Keratinocyte (primary cell): ENCODE measurements at regions not wholly inside any gene's neighbourhood (a gene's known extent, or its start where the extent isn't known, plus 50 kb on each side); places are given as distances from the start of the nearest gene placed in this dataset.

ENCODE experiments used
- DNase-seq: peaks from one replicate; pipeline ENCODE4 v3.0.0-alpha.2; 2011; ENCODE audit warnings: low read depth, missing footprints, low spot score
- FAIRE-seq: peaks from 2 replicates; lab custom pipeline; 2011; peaks lifted over from hg19 to GRCh38; lab: Jason Lieb, UNC
- H2AFZ ChIP-seq: 2 replicates; pipeline ENCODE4 v1.6.0; 2012; ENCODE audit warnings: low read length, control low read depth, inconsistent platforms; ENCODE audit not compliant: control insufficient read depth
- H3K27ac ChIP-seq: 2 replicates; pipeline ENCODE4 v1.5.1; 2011; ENCODE audit warnings: low read length; ENCODE audit not compliant: control insufficient read depth, insufficient read depth
- H3K27me3 ChIP-seq: 3 replicates; pipeline ENCODE4 v1.6.0; 2011; ENCODE audit warnings: low read length; ENCODE audit not compliant: control insufficient read depth, insufficient read depth; ENCODE audit errors: extremely low read depth
- H3K36me3 ChIP-seq, 2 experiments: 2 replicates in 1 of 2; 3 replicates in 1 of 2; pipeline ENCODE4 v1.5.1; 2011; ENCODE audit warnings: low read length in 2 of 2, mild to moderate bottlenecking in 1 of 2; ENCODE audit not compliant: control insufficient read depth in 2 of 2, insufficient read depth in 2 of 2; ENCODE audit errors: extremely low read depth in 1 of 2
- H3K4me1 ChIP-seq: 3 replicates; pipeline ENCODE4 v1.5.1; 2011; ENCODE audit warnings: low read length; ENCODE audit not compliant: control insufficient read depth, insufficient read depth; ENCODE audit errors: extremely low read depth
- H3K4me2 ChIP-seq: 3 replicates; pipeline ENCODE4 v1.6.0; 2011; ENCODE audit warnings: low read depth, low read length; ENCODE audit not compliant: control insufficient read depth, insufficient read depth; ENCODE audit errors: extremely low read depth
- H3K4me3 ChIP-seq, 3 experiments: fragments of 200-600 bp in 1 of 3; sonication (generic) in 1 of 3; 2 replicates in 2 of 3; 3 replicates in 1 of 3; pipeline ENCODE4 v1.5.1; 2011 to 2016; ENCODE audit warnings: low read length in 3 of 3, mild to moderate bottlenecking in 3 of 3, control low read depth in 2 of 3, inconsistent platforms in 1 of 3, low read depth in 1 of 3, mixed read lengths in 1 of 3, mixed run types in 1 of 3, moderate library complexity in 1 of 3; ENCODE audit not compliant: control insufficient read depth in 2 of 3, insufficient read depth in 2 of 3; ENCODE audit errors: extremely low read depth in 1 of 3
- H3K79me2 ChIP-seq: 2 replicates; pipeline ENCODE4 v1.6.0; 2012; ENCODE audit warnings: low read length; ENCODE audit not compliant: control insufficient read depth, insufficient read depth
- H3K9ac ChIP-seq: 3 replicates; pipeline ENCODE4 v1.6.0; 2011; ENCODE audit warnings: low read length; ENCODE audit not compliant: control insufficient read depth, insufficient read depth; ENCODE audit errors: extremely low read depth
- H3K9me1 ChIP-seq: 3 replicates; pipeline ENCODE4 v1.6.0; 2011; ENCODE audit warnings: low read length; ENCODE audit not compliant: control insufficient read depth, insufficient read depth; ENCODE audit errors: extremely low read depth
- H3K9me3 ChIP-seq: 2 replicates; pipeline ENCODE4 v1.5.1; 2012; ENCODE audit warnings: low read depth, low read length; ENCODE audit not compliant: control insufficient read depth
- H4K20me1 ChIP-seq: 3 replicates; pipeline ENCODE4 v1.6.0; 2011; ENCODE audit warnings: low read length; ENCODE audit not compliant: control insufficient read depth, insufficient read depth; ENCODE audit errors: extremely low read depth
- EZH2 ChIP-seq: IDR thresholded peaks from one replicate; pipeline ENCODE4 v1.6.1; 2012; ENCODE audit warnings: inconsistent platforms, mild to moderate bottlenecking, low read length, moderate library complexity
- dilution Hi-C: fragments of 300-500 bp; cut with MboI; formaldehyde crosslinking; loops from one replicate; pipeline ENCODE4 v1.7.0; 2020; ENCODE audit warnings: low sequenced_read_pairs; ENCODE audit not compliant: extremely low pct_ligation_motif_present
- TF ChIP-seq, protein P1 (sequence below), 3 experiments: IDR thresholded peaks in 1 of 3; conservative IDR thresholded peaks in 1 of 3; optimal IDR thresholded peaks in 1 of 3; 2 replicates in 2 of 3; 3 replicates in 1 of 3; pipeline versions ENCODE3 to v1.5.1; 2011; ENCODE audit warnings: low read length in 3 of 3, mild to moderate bottlenecking in 3 of 3, moderate library complexity in 2 of 3, control low read depth in 1 of 3, inconsistent platforms in 1 of 3; ENCODE audit not compliant: insufficient read depth in 2 of 3; ENCODE audit errors: extremely low read depth in 1 of 3

- Histone ChIP-seq H3K4me2 (no peak overlapping the region), H2AFZ (no peak overlapping the region), H3K9me3 (no peaks in the 10 kb centered on the region), H3K79me2 (no peaks in the 10 kb centered on the region), H3K27ac (no peak overlapping the region), H3K4me3 (no peak overlapping the region), H3K4me1 (peaks cover 15% of the 10 kb centered on the region), H3K27me3 (no peaks in the 10 kb centered on the region), H3K9ac (no peak overlapping the region), H3K9me1 (no peaks in the 10 kb centered on the region), H3K36me3 (no peaks in the 10 kb centered on the region), H4K20me1 (no peaks in the 10 kb centered on the region)
- TF ChIP-seq, protein P1, sequence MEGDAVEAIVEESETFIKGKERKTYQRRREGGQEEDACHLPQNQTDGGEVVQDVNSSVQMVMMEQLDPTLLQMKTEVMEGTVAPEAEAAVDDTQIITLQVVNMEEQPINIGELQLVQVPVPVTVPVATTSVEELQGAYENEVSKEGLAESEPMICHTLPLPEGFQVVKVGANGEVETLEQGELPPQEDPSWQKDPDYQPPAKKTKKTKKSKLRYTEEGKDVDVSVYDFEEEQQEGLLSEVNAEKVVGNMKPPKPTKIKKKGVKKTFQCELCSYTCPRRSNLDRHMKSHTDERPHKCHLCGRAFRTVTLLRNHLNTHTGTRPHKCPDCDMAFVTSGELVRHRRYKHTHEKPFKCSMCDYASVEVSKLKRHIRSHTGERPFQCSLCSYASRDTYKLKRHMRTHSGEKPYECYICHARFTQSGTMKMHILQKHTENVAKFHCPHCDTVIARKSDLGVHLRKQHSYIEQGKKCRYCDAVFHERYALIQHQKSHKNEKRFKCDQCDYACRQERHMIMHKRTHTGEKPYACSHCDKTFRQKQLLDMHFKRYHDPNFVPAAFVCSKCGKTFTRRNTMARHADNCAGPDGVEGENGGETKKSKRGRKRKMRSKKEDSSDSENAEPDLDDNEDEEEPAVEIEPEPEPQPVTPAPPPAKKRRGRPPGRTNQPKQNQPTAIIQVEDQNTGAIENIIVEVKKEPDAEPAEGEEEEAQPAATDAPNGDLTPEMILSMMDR (optimal IDR thresholded peaks at IDR 0.05 in 1 of 3, IDR thresholded peaks at IDR 0.05 in 1 of 3, conservative IDR thresholded peaks at IDR 0.05 in 1 of 3; ENCODE audit: extremely low read depth in 1 of 3, insufficient read depth in 2 of 3, low read length in 3 of 3): no peak
- no peak for TF ChIP-seq EZH2
- FAIRE-seq (no peak), DNase-seq (no peak)
- dilution Hi-C loops: no loop called here
Observed at GRCh38 chr16:50915120-50915519, 173.2 kb downstream of the CYLD start.

DNA sequence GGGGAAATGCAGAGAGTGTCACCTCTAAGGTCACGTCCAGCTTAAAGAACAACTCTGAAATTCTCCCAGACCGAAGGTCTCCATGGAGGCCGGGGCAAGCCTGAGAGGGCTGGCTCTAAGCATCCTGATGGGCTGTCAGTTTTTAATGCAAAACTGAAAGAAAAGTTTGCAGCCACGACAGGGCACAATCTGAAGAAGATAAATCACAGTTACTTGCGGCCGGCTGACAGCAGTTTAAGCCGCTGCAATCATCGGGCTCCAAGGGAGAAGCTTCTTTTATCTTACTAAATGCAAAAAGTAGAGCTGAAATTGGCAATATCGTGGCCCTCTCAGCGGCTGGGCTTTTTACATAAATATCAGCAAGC lies 168.8 kb downstream of the CYLD start:
- no peak overlapping the region for H3K4me3 ChIP-seq
- H3K27ac ChIP-seq: no peak overlapping the region
- FAIRE-seq (no peak), DNase-seq (no peak)
- no peaks in the 10 kb centered on the region for H3K9me1 ChIP-seq
- no peak overlapping the region for H3K9ac ChIP-seq
- no peak overlapping the region for H3K4me2 ChIP-seq
- dilution Hi-C loops: no loop called here
- no peaks in the 10 kb centered on the region for H4K20me1 ChIP-seq
- no peaks in the 10 kb centered on the region for H3K36me3 ChIP-seq
- no peaks in the 10 kb centered on the region for H3K79me2 ChIP-seq
- peaks cover 3% of the 10 kb centered on the region for H3K4me1 ChIP-seq
- H3K27me3 ChIP-seq: no peaks in the 10 kb centered on the region
- TF ChIP-seq, protein P1 (optimal IDR thresholded peaks at IDR 0.05 in 1 of 3, IDR thresholded peaks at IDR 0.05 in 1 of 3, conservative IDR thresholded peaks at IDR 0.05 in 1 of 3; ENCODE audit: extremely low read depth in 1 of 3, insufficient read depth in 2 of 3, low read length in 3 of 3): no peak
- TF ChIP-seq EZH2: no peak
- H2AFZ ChIP-seq: no peak overlapping the region
- H3K9me3 ChIP-seq: no peaks in the 10 kb centered on the region
